ENCODE measurements at regions not wholly inside any gene's neighbourhood (a gene's known extent, or its start where the extent isn't known, plus 50 kb on each side); places are given as distances from the start of the nearest gene placed in this dataset.

DNA sequence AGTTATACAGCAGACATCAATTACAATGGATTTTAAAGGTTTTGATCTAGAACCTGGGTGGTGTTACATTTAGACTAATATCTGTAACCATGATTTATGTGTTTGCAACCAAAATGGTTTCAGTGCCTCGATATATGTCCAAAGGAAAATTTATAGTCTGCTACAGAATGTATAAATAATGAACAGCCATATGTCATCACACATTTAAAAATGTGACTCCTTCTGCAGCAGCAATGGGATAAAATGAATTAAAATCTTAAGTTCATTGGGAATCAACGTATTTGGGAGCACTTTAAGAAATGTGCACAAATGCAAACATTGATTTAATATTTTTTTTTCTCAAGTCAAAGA is 610.2 kb downstream of the TMEM114 start:
- Histone ChIP-seq H3K27me3 (no peaks in the 10 kb centered on the region), H3K9me3 (no peaks in the 10 kb centered on the region), H3K36me3 (no peaks in the 10 kb centered on the region), H3K4me3 (no peak overlapping the region), H3K4me1 (no peaks in the 10 kb centered on the region), H3K27ac (no peak overlapping the region)
- ATAC-seq (no peak), DNase-seq (no peak)
- intact Hi-C loops (cut with DNase I): no loop called here
- TF ChIP-seq, protein P1, sequence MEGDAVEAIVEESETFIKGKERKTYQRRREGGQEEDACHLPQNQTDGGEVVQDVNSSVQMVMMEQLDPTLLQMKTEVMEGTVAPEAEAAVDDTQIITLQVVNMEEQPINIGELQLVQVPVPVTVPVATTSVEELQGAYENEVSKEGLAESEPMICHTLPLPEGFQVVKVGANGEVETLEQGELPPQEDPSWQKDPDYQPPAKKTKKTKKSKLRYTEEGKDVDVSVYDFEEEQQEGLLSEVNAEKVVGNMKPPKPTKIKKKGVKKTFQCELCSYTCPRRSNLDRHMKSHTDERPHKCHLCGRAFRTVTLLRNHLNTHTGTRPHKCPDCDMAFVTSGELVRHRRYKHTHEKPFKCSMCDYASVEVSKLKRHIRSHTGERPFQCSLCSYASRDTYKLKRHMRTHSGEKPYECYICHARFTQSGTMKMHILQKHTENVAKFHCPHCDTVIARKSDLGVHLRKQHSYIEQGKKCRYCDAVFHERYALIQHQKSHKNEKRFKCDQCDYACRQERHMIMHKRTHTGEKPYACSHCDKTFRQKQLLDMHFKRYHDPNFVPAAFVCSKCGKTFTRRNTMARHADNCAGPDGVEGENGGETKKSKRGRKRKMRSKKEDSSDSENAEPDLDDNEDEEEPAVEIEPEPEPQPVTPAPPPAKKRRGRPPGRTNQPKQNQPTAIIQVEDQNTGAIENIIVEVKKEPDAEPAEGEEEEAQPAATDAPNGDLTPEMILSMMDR (IDR thresholded peaks at IDR 0.05): no peak

DNA sequence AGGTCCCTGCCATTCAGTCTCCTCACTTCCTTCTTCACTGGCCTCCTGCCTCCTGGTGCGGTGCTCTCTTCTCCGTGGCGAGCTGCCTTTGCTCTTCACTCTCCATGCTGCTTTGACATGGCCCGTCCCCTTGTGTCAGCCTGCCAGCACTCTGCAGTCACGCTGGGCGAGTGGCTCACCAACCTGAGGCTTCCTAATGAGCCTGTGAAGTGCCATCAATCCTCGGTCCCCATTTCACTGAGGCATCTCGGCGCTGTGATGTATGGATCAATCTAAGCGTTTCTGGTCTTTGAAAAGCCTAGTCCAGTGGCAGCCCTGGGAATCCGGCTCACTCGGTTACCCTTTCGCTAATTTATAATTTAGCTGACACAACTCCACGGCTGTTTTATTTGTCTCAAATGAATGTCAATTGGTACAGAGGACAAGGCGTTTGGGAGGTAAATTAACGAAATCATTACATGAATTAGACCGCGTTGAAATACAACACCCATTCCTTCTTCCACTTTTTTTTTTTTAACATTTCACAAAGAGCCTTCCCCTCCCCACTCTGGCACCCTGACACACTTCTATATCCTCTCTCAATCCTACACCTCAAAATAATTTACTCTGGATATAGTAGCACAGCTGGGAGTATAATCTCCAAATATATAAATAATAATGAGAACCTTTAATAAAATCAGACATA is 610.7 kb downstream of the TMEM114 start:
- H3K4me1 ChIP-seq: no peaks in the 10 kb centered on the region
- DNase-seq (no peak), ATAC-seq (no peak)
- TF ChIP-seq, protein P1 (IDR thresholded peaks at IDR 0.05): no peak
- H3K27ac ChIP-seq: no peak overlapping the region
- H3K27me3 ChIP-seq: no peaks in the 10 kb centered on the region
- intact Hi-C loops (cut with DNase I): no loop called here
- no peaks in the 10 kb centered on the region for H3K9me3 ChIP-seq
- H3K36me3 ChIP-seq: no peaks in the 10 kb centered on the region
- H3K4me3 ChIP-seq: no peak overlapping the region

DNA sequence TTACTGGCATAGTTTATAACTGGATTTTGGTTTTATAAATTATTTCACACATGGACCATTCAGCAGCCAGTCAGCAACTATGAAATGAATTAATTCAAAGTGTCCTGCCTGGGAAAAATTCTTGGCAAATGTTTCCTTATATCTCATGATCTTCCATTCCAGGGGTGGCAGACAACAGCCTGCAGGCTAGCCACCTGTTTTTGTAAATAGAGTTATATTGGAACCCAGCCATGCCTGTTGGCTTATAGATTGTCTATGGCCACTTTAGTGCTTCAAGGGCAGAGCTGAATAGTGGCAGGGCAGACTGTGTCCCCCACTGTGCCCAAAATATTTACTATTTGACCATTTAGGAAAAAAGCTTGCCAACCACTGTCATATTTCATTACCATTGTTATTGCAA is 613.7 kb downstream of the TMEM114 start:
- no peak overlapping the region for H3K27ac ChIP-seq
- H3K4me3 ChIP-seq: no peak overlapping the region
- DNase-seq (no peak), ATAC-seq (no peak)
- H3K36me3 ChIP-seq: no peaks in the 10 kb centered on the region
- no peaks in the 10 kb centered on the region for H3K9me3 ChIP-seq
- intact Hi-C loops (cut with DNase I): no loop called here
- no peaks in the 10 kb centered on the region for H3K4me1 ChIP-seq
- H3K27me3 ChIP-seq: no peaks in the 10 kb centered on the region
- TF ChIP-seq, protein P1 (IDR thresholded peaks at IDR 0.05): no peak

DNA sequence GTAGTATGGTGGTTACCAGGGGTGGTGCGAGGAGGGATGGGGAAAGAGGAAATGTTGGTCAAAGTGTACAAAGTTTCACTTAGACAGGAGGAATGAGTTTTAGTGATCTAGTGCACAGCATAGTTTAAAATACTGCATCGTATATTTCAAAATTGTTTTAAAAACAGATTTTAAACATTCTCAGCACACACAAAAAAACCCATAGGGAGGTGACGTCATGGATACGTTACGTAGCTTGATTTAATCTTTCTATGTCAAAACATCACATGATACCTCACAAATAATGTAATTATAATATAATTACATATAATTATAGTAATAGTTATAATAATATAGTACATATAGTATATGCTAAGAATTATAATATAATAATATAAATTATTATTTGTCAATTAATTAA is 614.2 kb downstream of the TMEM114 start:
- DNase-seq: no peak
- H3K36me3 ChIP-seq: no peaks in the 10 kb centered on the region
- H3K4me1 ChIP-seq: no peaks in the 10 kb centered on the region
- no peaks in the 10 kb centered on the region for H3K27me3 ChIP-seq
- no peak overlapping the region for H3K27ac ChIP-seq
- no peak for ATAC-seq
- H3K9me3 ChIP-seq: no peaks in the 10 kb centered on the region
- no peak overlapping the region for H3K4me3 ChIP-seq
- TF ChIP-seq, protein P1 (IDR thresholded peaks at IDR 0.05): no peak
- intact Hi-C loops (cut with DNase I): no loop called here

DNA sequence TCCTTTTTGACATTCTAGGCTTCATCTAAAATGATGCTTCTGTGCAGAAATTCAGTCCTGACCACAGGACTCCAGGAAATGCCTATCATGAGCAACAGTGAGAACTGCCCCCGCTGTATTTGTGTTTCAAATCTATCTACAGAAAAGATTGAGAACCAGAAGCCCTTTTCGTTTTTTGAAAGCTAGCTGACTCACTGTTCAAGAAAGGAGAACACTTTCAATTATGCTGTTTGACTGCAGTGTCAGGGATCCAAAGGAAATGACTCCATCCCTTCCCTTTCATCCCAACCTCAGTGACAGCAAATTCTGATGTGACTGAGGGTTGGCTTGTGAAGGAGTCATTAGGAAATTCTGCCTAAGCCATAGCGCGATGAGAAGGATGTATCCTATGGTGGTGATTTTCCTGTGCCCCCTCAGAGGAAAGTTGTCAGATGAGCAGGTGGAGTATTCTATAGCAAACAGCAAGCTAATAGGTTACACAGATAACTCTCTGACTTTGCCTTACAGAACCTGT is 622.3 kb downstream of the TMEM114 start:
- intact Hi-C loops (cut with DNase I): no loop called here
- ATAC-seq (no peak), DNase-seq (no peak)
- Histone ChIP-seq H3K27ac (no peak overlapping the region), H3K9me3 (no peaks in the 10 kb centered on the region), H3K4me3 (no peak overlapping the region), H3K27me3 (no peaks in the 10 kb centered on the region), H3K36me3 (no peaks in the 10 kb centered on the region), H3K4me1 (no peaks in the 10 kb centered on the region)
- TF ChIP-seq, protein P1 (IDR thresholded peaks at IDR 0.05): no peak

DNA sequence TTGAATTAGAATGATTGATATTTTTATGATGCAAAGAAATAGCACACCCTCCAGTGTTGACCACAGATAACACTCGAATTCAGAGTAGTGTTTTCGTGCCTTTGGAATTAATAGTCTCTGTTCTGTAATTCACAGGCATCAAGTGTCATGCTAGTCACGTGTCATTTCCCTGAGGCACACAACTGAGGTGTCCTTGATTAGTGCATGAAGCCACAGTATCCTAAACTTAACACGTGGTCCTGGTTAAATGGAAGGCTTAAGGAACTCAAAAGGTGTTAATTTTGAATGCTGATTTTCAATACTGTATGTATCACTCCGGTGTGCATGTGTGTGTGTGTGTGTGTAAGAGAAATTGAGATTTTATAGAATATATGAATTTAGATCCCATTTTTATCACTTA is 625.6 kb downstream of the TMEM114 start:
- Histone ChIP-seq H3K9me3 (no peaks in the 10 kb centered on the region), H3K27me3 (no peaks in the 10 kb centered on the region)

More for the DNA sequence above, 625.6 kb downstream of the TMEM114 start:
- Histone ChIP-seq H3K4me3 (no peak overlapping the region), H3K36me3 (no peaks in the 10 kb centered on the region), H3K4me1 (no peaks in the 10 kb centered on the region), H3K27ac (no peak overlapping the region)
- intact Hi-C loops (cut with DNase I): no loop called here
- TF ChIP-seq, protein P1 (IDR thresholded peaks at IDR 0.05): no peak
- DNase-seq: no peak
- no peak for ATAC-seq

Data from upper lobe of right lung (tissue), 1 donor.